H9 (cell line): ENCODE measurements at regions not wholly inside any gene's neighbourhood (a gene's known extent, or its start where the extent isn't known, plus 50 kb on each side); places are given as distances from the start of the nearest gene placed in this dataset.

Experiments
- DNase-seq: peaks from one replicate; pipeline ENCODE4 v3.0.0-alpha.2; 2017
- H2AFZ ChIP-seq: one replicate; pipeline ENCODE4 v1.6.1; 2013; ENCODE audit warnings: mild to moderate bottlenecking, low read length, control low read depth, moderate library complexity
- H2AK5ac ChIP-seq: 2 replicates; pipeline ENCODE4 v1.6.1; 2013; ENCODE audit warnings: low read length, control low read depth, mixed read lengths; ENCODE audit not compliant: insufficient read length
- H2BK120ac ChIP-seq: one replicate; pipeline ENCODE4 v1.6.1; 2013; ENCODE audit warnings: low read depth, mild to moderate bottlenecking, low read length, control low read depth, inconsistent platforms; ENCODE audit not compliant: poor library complexity, severe bottlenecking
- H2BK12ac ChIP-seq: 2 replicates; pipeline ENCODE4 v1.6.1; 2013; ENCODE audit warnings: low read length, control low read depth, mixed read lengths, low read depth; ENCODE audit not compliant: insufficient read length
- H2BK15ac ChIP-seq: 2 replicates; pipeline ENCODE4 v1.6.1; 2013; ENCODE audit warnings: low read depth, low read length, control low read depth
- H2BK20ac ChIP-seq: one replicate; pipeline ENCODE4 v1.6.1; 2013; ENCODE audit warnings: low read depth, mild to moderate bottlenecking, low read length, control low read depth, inconsistent platforms; ENCODE audit not compliant: poor library complexity, severe bottlenecking
- H2BK5ac ChIP-seq: 2 replicates; pipeline ENCODE4 v1.6.1; 2013; ENCODE audit warnings: low read length, control low read depth, mixed read lengths; ENCODE audit not compliant: insufficient read length
- H3K14ac ChIP-seq: 2 replicates; pipeline ENCODE4 v1.6.1; 2013; ENCODE audit warnings: low read length, control low read depth; ENCODE audit not compliant: insufficient read depth
- H3K18ac ChIP-seq: 2 replicates; pipeline ENCODE4 v1.6.1; 2013; ENCODE audit warnings: low read depth, mild to moderate bottlenecking, mixed read lengths, low read length, control low read depth; ENCODE audit not compliant: insufficient read length
- H3K23ac ChIP-seq: 2 replicates; pipeline ENCODE4 v1.6.1; 2013; ENCODE audit warnings: low read length, control low read depth, mixed read lengths, low read depth; ENCODE audit not compliant: insufficient read length
- H3K23me2 ChIP-seq: 2 replicates; pipeline ENCODE4 v1.6.1; 2013; ENCODE audit warnings: low read depth, mild to moderate bottlenecking, mixed read lengths, low read length, control low read depth; ENCODE audit not compliant: insufficient read length, poor library complexity, severe bottlenecking
- H3K27ac ChIP-seq: 2 replicates; pipeline ENCODE4 v1.5.1; 2013; ENCODE audit warnings: low read length, control low read depth, mixed read lengths, low read depth; ENCODE audit not compliant: insufficient read length
- H3K27me3 ChIP-seq: 2 replicates; pipeline ENCODE4 v1.6.1; 2013; ENCODE audit warnings: low read length, control low read depth, inconsistent platforms; ENCODE audit not compliant: insufficient read depth
- H3K4ac ChIP-seq: 2 replicates; pipeline ENCODE4 v1.6.1; 2013; ENCODE audit warnings: low read depth, mild to moderate bottlenecking, control low read depth, inconsistent platforms, low read length, moderate library complexity
- H3K4me1 ChIP-seq: 2 replicates; pipeline ENCODE4 v1.6.1; 2013; ENCODE audit warnings: low read length, control low read depth, inconsistent platforms; ENCODE audit not compliant: insufficient read depth
- H3K4me2 ChIP-seq: 2 replicates; pipeline ENCODE4 v1.6.1; 2013; ENCODE audit warnings: low read length, control low read depth, mixed read lengths; ENCODE audit not compliant: insufficient read length, insufficient read depth
- H3K56ac ChIP-seq: 2 replicates; pipeline ENCODE4 v1.6.1; 2013; ENCODE audit warnings: low read depth, mild to moderate bottlenecking, mixed read lengths, low read length, control low read depth; ENCODE audit not compliant: insufficient read length
- H3K79me1 ChIP-seq: 2 replicates; pipeline ENCODE4 v1.6.1; 2013; ENCODE audit warnings: low read depth, mild to moderate bottlenecking, moderate library complexity, low read length, control low read depth, inconsistent platforms; ENCODE audit not compliant: insufficient read depth, poor library complexity, severe bottlenecking
- H3K79me2 ChIP-seq: 2 replicates; pipeline ENCODE4 v1.6.1; 2013; ENCODE audit warnings: low read length, control low read depth, inconsistent platforms; ENCODE audit not compliant: insufficient read depth
- H3K9ac ChIP-seq: 2 replicates; pipeline ENCODE4 v1.6.1; 2013; ENCODE audit warnings: low read length, control low read depth, mixed read lengths; ENCODE audit not compliant: insufficient read length; ENCODE audit errors: extremely low read depth
- H3K9me3 ChIP-seq: one replicate; pipeline ENCODE4 v1.6.1; 2013; ENCODE audit warnings: low read depth, low read length, inconsistent platforms; ENCODE audit not compliant: control insufficient read depth
- H3T11ph ChIP-seq: one replicate; pipeline ENCODE4 v1.6.1; 2013; ENCODE audit warnings: mild to moderate bottlenecking, low read length, control low read depth, inconsistent platforms
- H4K20me1 ChIP-seq: one replicate; pipeline ENCODE4 v1.6.1; 2013; ENCODE audit not compliant: control insufficient read depth, insufficient read length, insufficient read depth
- H4K5ac ChIP-seq: 2 replicates; pipeline ENCODE4 v1.6.1; 2013; ENCODE audit warnings: low read depth, mild to moderate bottlenecking, mixed read lengths, low read length, control low read depth; ENCODE audit not compliant: insufficient read length
- H4K8ac ChIP-seq: replicated peaks from 2 replicates; pipeline ENCODE4 v1.6.1; 2013; ENCODE audit warnings: low read length, control low read depth, mixed read lengths, low read depth; ENCODE audit not compliant: insufficient read length
- H4K91ac ChIP-seq: 2 replicates; pipeline ENCODE4 v1.6.1; 2013; ENCODE audit warnings: low read depth, mild to moderate bottlenecking, moderate library complexity, mixed read lengths, low read length, control low read depth; ENCODE audit not compliant: insufficient read length
- H3K27ac Mint-ChIP-seq, 3 experiments: 2 replicates in 2 of 3; 3 replicates in 1 of 3; pipeline ENCODE4 v1.8.0; 2020 to 2021; ENCODE audit warnings: mixed read lengths in 3 of 3, mild to moderate bottlenecking in 1 of 3, moderate library complexity in 1 of 3
- H3K27me3 Mint-ChIP-seq: 2 replicates; pipeline ENCODE4 v1.8.0; 2021; ENCODE audit warnings: low read depth, mild to moderate bottlenecking, moderate library complexity, mixed read lengths
- H3K36me3 Mint-ChIP-seq, 3 experiments: 2 replicates in 2 of 3; 3 replicates in 1 of 3; pipeline ENCODE4 v1.8.0; 2020 to 2021; ENCODE audit warnings: low read depth in 3 of 3, mixed read lengths in 3 of 3; ENCODE audit not compliant: insufficient read depth in 1 of 3
- H3K4me1 Mint-ChIP-seq, 2 experiments: 2 replicates each; pipeline ENCODE4 v1.8.0; 2020; ENCODE audit warnings: mixed read lengths in 2 of 2
- H3K4me3 Mint-ChIP-seq, 2 experiments: 2 replicates in 1 of 2; 3 replicates in 1 of 2; pipeline ENCODE4 v1.8.0; 2020 to 2021; ENCODE audit warnings: mild to moderate bottlenecking in 2 of 2, mixed read lengths in 2 of 2, moderate library complexity in 1 of 2
- H3K9me3 Mint-ChIP-seq, 2 experiments: 2 replicates in 1 of 2; 3 replicates in 1 of 2; pipeline ENCODE4 v1.8.0; 2020; ENCODE audit warnings: mild to moderate bottlenecking in 2 of 2, mixed read lengths in 2 of 2, moderate library complexity in 1 of 2
- CTCF ChIP-seq: fragments of 200-600 bp; sonication (generic); conservative IDR thresholded peaks from 3 replicates; pipeline ENCODE4 v1.8.0; 2021; ENCODE audit warnings: antibody characterized with exemption, mild to moderate bottlenecking
- WGBS: extraction: QIAGEN DNeasy Blood & Tissue Kit; methylation state at CpG from one replicate; pipeline ENCODE4 v1.1.7; 2013; ENCODE audit warnings: missing lambda C conversion rate, low lambda C conversion rate, mixed read lengths; ENCODE audit not compliant: insufficient read length; ENCODE audit errors: extremely low coverage; 5-methylcytosine and 5-hydroxymethylcytosine counted together

DNA sequence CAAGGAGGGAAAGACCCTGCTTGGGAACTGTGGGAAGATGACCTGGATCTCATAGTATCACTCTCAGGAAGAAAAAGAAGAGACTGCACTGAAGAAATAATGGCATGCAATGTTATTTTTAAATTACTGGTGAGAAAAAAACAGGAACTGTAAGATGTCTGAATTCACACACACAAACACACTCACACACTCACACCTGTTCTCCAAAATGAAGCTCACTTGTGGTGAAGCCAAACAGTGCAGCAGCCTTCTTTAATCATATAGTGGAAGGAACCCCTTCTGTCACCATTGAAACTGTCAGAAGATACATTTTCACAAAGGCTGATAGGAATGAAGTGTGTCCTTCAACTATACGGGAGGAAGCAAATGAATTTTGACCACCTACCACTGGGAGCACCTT, 156.5 kb upstream of the GHITM start:
- Histone ChIP-seq H2BK120ac (no peak overlapping the region), H4K8ac (no peak overlapping the region), H2AFZ (no peak overlapping the region), H3K27ac (no peak overlapping the region), H3K4ac (no peak overlapping the region), H4K5ac (no peak overlapping the region), H3K23ac (no peak overlapping the region), H2BK20ac (no peak overlapping the region), H3K18ac (no peak overlapping the region), H4K91ac (no peak overlapping the region), H3K14ac (no peak overlapping the region), H3K9me3 (no peaks in the 10 kb centered on the region), H3K4me1 (peaks cover 2% of the 10 kb centered on the region; the same call in 1 of the 2 replicates), H3K27me3 (no peaks in the 10 kb centered on the region), H2BK5ac (no peak overlapping the region), H2BK15ac (no peak overlapping the region), H3K79me2 (no peaks in the 10 kb centered on the region), H3K9ac (no peak overlapping the region), H3T11ph (no peak overlapping the region), H2BK12ac (no peak overlapping the region), H2AK5ac (no peak overlapping the region), H3K79me1 (no peaks in the 10 kb centered on the region), H3K23me2 (no peaks in the 10 kb centered on the region), H3K4me2 (no peak overlapping the region), H3K56ac (no peak overlapping the region), H4K20me1 (no peaks in the 10 kb centered on the region)
- Mint-ChIP-seq H3K4me1 (peaks cover 16 to 17% of the 10 kb centered on the region in 2 experiments), H3K27me3 (peaks cover 1% of the 10 kb centered on the region), H3K9me3 (no peaks in the 10 kb centered on the region), H3K36me3 (no peaks in the 10 kb centered on the region; a peak in 1 of 7 replicates), H3K27ac (peak overlapping the region in 1 of 3 experiments; percentile 25; a peak in 1 of 7 replicates), H3K4me3 (no peak overlapping the region)
- no CpG with 5 or more reads among the region's 1 CpG for WGBS
- no peak for DNase-seq
- TF ChIP-seq CTCF: no peak
